ENCODE measurements at regions not wholly inside any gene's neighbourhood (a gene's known extent, or its start where the extent isn't known, plus 50 kb on each side); places are given as distances from the start of the nearest gene placed in this dataset.

DNA sequence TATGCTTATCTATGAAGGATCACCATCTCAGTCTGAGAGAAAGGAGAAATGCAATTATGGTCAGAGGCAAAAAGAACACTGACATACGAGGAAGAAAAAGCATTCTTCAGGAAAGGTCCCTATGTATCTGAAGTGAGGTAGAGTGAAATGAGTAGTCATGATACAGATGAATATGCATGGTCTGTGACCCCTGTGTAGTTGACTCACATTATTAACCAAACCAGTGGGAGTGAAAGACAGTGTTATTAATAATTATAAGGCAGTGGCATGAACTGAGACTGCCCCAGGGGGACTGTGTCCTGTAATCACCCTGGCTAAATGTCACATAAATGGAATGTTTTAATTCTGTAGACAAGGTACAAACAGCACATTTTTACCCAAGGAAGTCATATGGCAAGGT is 1320.2 kb upstream of the PCDH9 start:
- TF ChIP-seq CTCF (IDR thresholded peaks at IDR 0.05; ENCODE audit: insufficient read depth, low read length, poor library complexity, severe bottlenecking) = no peak
- no peak for TF ChIP-seq EZH2phosphoT487 (conservative IDR thresholded peaks at IDR 0.05; ENCODE audit: low read length)
